Ishikawa (cell line): ENCODE measurements at regions not wholly inside any gene's neighbourhood (a gene's known extent, or its start where the extent isn't known, plus 50 kb on each side); places are given as distances from the start of the nearest gene placed in this dataset.

ENCODE experiments used
- CREB1 ChIP-seq: IDR thresholded peaks from 2 replicates; pipeline ENCODE4 v1.6.1; 2012; ENCODE audit warnings: low read depth
- EP300 ChIP-seq: IDR thresholded peaks from 2 replicates; pipeline ENCODE4 v1.6.1; 2012; ENCODE audit warnings: borderline replicate concordance
- RAD21 ChIP-seq: IDR thresholded peaks from 2 replicates; pipeline ENCODE4 v1.6.1; 2012; ENCODE audit warnings: low read depth
- REST ChIP-seq: IDR thresholded peaks from 2 replicates; pipeline ENCODE4 v1.6.1; 2012; ENCODE audit warnings: low read depth, mild to moderate bottlenecking
- TEAD4 ChIP-seq: IDR thresholded peaks from 2 replicates; pipeline ENCODE4 v1.6.1; 2012
- YY1 ChIP-seq: IDR thresholded peaks from 2 replicates; pipeline ENCODE4 v1.6.1; 2012; ENCODE audit warnings: low read depth
- ZBTB7A ChIP-seq: IDR thresholded peaks from 2 replicates; pipeline ENCODE4 v1.6.1; 2012; ENCODE audit warnings: low read depth

- TF ChIP-seq EP300 (no peak), REST (no peak), RAD21 (no peak), YY1 (no peak), TEAD4 (no peak), CREB1 (no peak), ZBTB7A (no peak)
Measured at GRCh38 chr6:120564779-120565178, 769.5 kb downstream of the TBC1D32 start.
